CD4-positive, alpha-beta T cell (primary cell): ENCODE measurements at regions not wholly inside any gene's neighbourhood (a gene's known extent, or its start where the extent isn't known, plus 50 kb on each side); places are given as distances from the start of the nearest gene placed in this dataset.

ENCODE experiments used
- ATAC-seq: fragments of 200-7000 bp; cut with Tn5 transposase; one replicate; pipeline ENCODE4 v1.10.0; 2022; ENCODE audit warnings: mild to moderate bottlenecking; ENCODE audit not compliant: poor library complexity
- CTCF ChIA-PET: fragments of 350-600 bp; sonication (Branson Sonifier 250); formaldehyde crosslinking; loops from one replicate; lab custom pipeline; 2021; ENCODE audit warnings: antibody characterized with exemption, inconsistent platforms; lab: Charles Lee
- POLR2A ChIA-PET: fragments of 350-600 bp; sonication (Branson Sonifier 250); formaldehyde crosslinking; loops from one replicate; lab custom pipeline; 2021; ENCODE audit warnings: antibody characterized with exemption, inconsistent platforms; lab: Charles Lee
- DNase-seq, 14 experiments: peaks; one replicate each; pipeline ENCODE4 v3.0.0-alpha.2; 2013 to 2020; ENCODE audit warnings: mixed read lengths in 2 of 14
- H3K27ac ChIP-seq, 2 donors: one replicate each; pipeline versions ENCODE4 v1.5.1 to v1.7.0; 2013; ENCODE audit warnings: low read length in 2 of 2, low read depth in 1 of 2, mild to moderate bottlenecking in 1 of 2
- H3K27me3 ChIP-seq, 2 experiments: 1 replicate in 1 of 2; 2 replicates in 1 of 2; pipeline versions ENCODE4 v1.6.1 to v1.7.0; 2013; ENCODE audit warnings: low read length in 2 of 2, control low read depth in 1 of 2, mild to moderate bottlenecking in 1 of 2, moderate library complexity in 1 of 2; ENCODE audit not compliant: insufficient read depth in 2 of 2, control insufficient read depth in 1 of 2
- H3K36me3 ChIP-seq: one replicate; pipeline ENCODE4 v1.6.1; 2013; ENCODE audit warnings: low read length, control low read depth; ENCODE audit not compliant: insufficient read depth
- H3K4me1 ChIP-seq: one replicate; pipeline ENCODE4 v1.6.1; 2013; ENCODE audit warnings: low read length, control low read depth; ENCODE audit not compliant: insufficient read depth
- H3K4me3 ChIP-seq: one replicate; pipeline ENCODE4 v1.5.1; 2013; ENCODE audit warnings: mild to moderate bottlenecking, low read length, moderate library complexity
- H3K9me3 ChIP-seq, 2 experiments: 1 replicate in 1 of 2; 2 replicates in 1 of 2; pipeline versions ENCODE4 v1.6.1 to v1.7.0; 2013; ENCODE audit warnings: low read length in 2 of 2, mild to moderate bottlenecking in 2 of 2, control low read depth in 1 of 2, moderate library complexity in 1 of 2; ENCODE audit not compliant: control insufficient read depth in 1 of 2, insufficient read depth in 1 of 2
- H3K27ac Mint-ChIP-seq: one replicate; pipeline ENCODE4 v1.8.0; 2020; ENCODE audit warnings: mixed read lengths
- H3K27me3 Mint-ChIP-seq: one replicate; pipeline ENCODE4 v1.8.0; 2021; ENCODE audit warnings: mixed read lengths
- H3K36me3 Mint-ChIP-seq: one replicate; pipeline ENCODE4 v1.8.0; 2021; ENCODE audit warnings: low read depth, mixed read lengths
- H3K4me1 Mint-ChIP-seq: one replicate; pipeline ENCODE4 v1.8.0; 2021; ENCODE audit warnings: low read depth, mixed read lengths
- H3K4me3 Mint-ChIP-seq: one replicate; pipeline ENCODE4 v1.8.0; 2020; ENCODE audit warnings: mild to moderate bottlenecking, mixed read lengths
- H3K9me3 Mint-ChIP-seq: one replicate; pipeline ENCODE4 v1.8.0; 2020; ENCODE audit warnings: mixed read lengths
- intact Hi-C, 2 experiments: fragments of 100-400 bp; cut with DNase I in 1 of 2; cut with micrococcal nuclease in 1 of 2; formaldehyde crosslinking; loops; one replicate each; pipeline versions ENCODE4 v1.15.1 to v1.9.0; 2023 to 2025; cut with DNase I, micrococcal nuclease
- TF ChIP-seq, protein P1 (sequence below): fragments of 200-600 bp; IDR thresholded peaks from one replicate; pipeline ENCODE4 v1.8.0; 2022; ENCODE audit warnings: antibody characterized with exemption, mild to moderate bottlenecking

DNA sequence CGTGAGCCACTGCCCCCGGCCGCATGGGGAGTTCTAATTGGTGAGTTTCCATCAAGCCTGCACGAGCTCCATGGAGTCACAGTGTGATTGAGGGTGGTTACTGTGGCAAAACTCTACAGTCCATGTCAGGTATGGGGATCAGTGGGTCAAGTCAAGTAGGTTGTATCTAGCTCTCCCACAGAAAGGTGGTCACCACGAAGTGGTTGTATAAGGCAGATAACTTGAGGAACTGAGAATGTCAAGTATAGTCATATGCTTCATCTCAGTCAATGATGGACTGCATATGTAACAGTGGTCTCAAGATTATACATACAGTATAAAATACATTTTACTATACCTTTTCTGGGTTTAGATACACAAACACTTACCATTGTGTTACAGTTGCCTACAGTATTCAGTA is 348.6 kb upstream of the ZP4 start:
- peaks cover 0 to 18% of the 10 kb centered on the region in 2 experiments for H3K9me3 ChIP-seq
- ChIA-PET POLR2A (no interaction called here), CTCF (interaction anchor here (0.6 kb wide), 1 partner anchor 1144 kb away, joined by 3 read pairs; no protein-coding TSS in a partner anchor)
- ATAC-seq (no peak), DNase-seq (no peak)
- no peak overlapping the region for H3K4me3 Mint-ChIP-seq
- H3K27me3 Mint-ChIP-seq, result no peaks in the 10 kb centered on the region
- no peak overlapping the region for H3K4me3 ChIP-seq
- intact Hi-C loops, result no loop called here
- H3K36me3 Mint-ChIP-seq, result no peaks in the 10 kb centered on the region
- no peaks in the 10 kb centered on the region for H3K36me3 ChIP-seq
- no peaks in the 10 kb centered on the region for H3K27me3 ChIP-seq
- H3K9me3 Mint-ChIP-seq, result no peaks in the 10 kb centered on the region
- TF ChIP-seq, protein P1, sequence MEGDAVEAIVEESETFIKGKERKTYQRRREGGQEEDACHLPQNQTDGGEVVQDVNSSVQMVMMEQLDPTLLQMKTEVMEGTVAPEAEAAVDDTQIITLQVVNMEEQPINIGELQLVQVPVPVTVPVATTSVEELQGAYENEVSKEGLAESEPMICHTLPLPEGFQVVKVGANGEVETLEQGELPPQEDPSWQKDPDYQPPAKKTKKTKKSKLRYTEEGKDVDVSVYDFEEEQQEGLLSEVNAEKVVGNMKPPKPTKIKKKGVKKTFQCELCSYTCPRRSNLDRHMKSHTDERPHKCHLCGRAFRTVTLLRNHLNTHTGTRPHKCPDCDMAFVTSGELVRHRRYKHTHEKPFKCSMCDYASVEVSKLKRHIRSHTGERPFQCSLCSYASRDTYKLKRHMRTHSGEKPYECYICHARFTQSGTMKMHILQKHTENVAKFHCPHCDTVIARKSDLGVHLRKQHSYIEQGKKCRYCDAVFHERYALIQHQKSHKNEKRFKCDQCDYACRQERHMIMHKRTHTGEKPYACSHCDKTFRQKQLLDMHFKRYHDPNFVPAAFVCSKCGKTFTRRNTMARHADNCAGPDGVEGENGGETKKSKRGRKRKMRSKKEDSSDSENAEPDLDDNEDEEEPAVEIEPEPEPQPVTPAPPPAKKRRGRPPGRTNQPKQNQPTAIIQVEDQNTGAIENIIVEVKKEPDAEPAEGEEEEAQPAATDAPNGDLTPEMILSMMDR, result no peak
- H3K4me1 ChIP-seq, result no peaks in the 10 kb centered on the region
- H3K27ac ChIP-seq, result no peak overlapping the region
- H3K4me1 Mint-ChIP-seq, result no peaks in the 10 kb centered on the region
- no peak overlapping the region for H3K27ac Mint-ChIP-seq

- Histone ChIP-seq H3K27ac (no peak overlapping the region), H3K4me3 (no peak overlapping the region), H3K4me1 (no peaks in the 10 kb centered on the region), H3K36me3 (no peaks in the 10 kb centered on the region), H3K9me3 (peaks cover 0 to 16% of the 10 kb centered on the region in 2 experiments), H3K27me3 (no peaks in the 10 kb centered on the region)
- Mint-ChIP-seq H3K36me3 (no peaks in the 10 kb centered on the region), H3K4me3 (no peak overlapping the region), H3K27me3 (no peaks in the 10 kb centered on the region), H3K4me1 (no peaks in the 10 kb centered on the region), H3K9me3 (peaks cover 3% of the 10 kb centered on the region), H3K27ac (no peak overlapping the region)
- no peak for DNase-seq
- intact Hi-C loops, result no loop called here
- POLR2A ChIA-PET, result no interaction called here
- CTCF ChIA-PET, result no interaction called here
- ATAC-seq, result no peak
- TF ChIP-seq, protein P1, result no peak
These were observed 343.2 kb upstream of the ZP4 start for GRCh38 chr1:238233966-238234365.

- H3K4me1 ChIP-seq, result no peaks in the 10 kb centered on the region
- Mint-ChIP-seq H3K27me3 (no peaks in the 10 kb centered on the region), H3K4me3 (no peak overlapping the region), H3K36me3 (no peaks in the 10 kb centered on the region), H3K4me1 (no peaks in the 10 kb centered on the region), H3K9me3 (peaks cover 3% of the 10 kb centered on the region), H3K27ac (no peak overlapping the region)
- intact Hi-C loops, result no loop called here
- H3K36me3 ChIP-seq, result no peaks in the 10 kb centered on the region
- no peak overlapping the region for H3K4me3 ChIP-seq
- DNase-seq (no peak), ATAC-seq (no peak)
- ChIA-PET POLR2A (interaction anchor here (0.8 kb wide), 1 partner anchor 9 kb away, joined by 3 read pairs; no protein-coding TSS in a partner anchor), CTCF (no interaction called here)
- H3K9me3 ChIP-seq, result peaks cover 0 to 10% of the 10 kb centered on the region in 2 experiments
- TF ChIP-seq, protein P1, result no peak
- no peaks in the 10 kb centered on the region for H3K27me3 ChIP-seq
- no peak overlapping the region for H3K27ac ChIP-seq
These were observed 341.5 kb upstream of the ZP4 start for GRCh38 chr1:238232084-238232710.
